Pancreas (tissue), 10 donors: ENCODE measurements at regions not wholly inside any gene's neighbourhood (a gene's known extent, or its start where the extent isn't known, plus 50 kb on each side); places are given as distances from the start of the nearest gene placed in this dataset.

Source experiments
- ATAC-seq, 4 donors: fragments of 200-7000 bp; cut with Tn5 transposase; one replicate each; pipeline versions ENCODE4 v1.8.0 to v1.9.1; 2020; ENCODE audit warnings: mild to moderate bottlenecking in 4 of 4, moderate library complexity in 4 of 4
- DNase-seq, 6 donors: peaks; one replicate each; pipeline ENCODE4 v3.0.0-alpha.2; 2020
- FAIRE-seq: peaks from 2 replicates; lab custom pipeline; 2012; peaks lifted over from hg19 to GRCh38; lab: Jason Lieb, UNC
- H3K27ac ChIP-seq, 4 donors: fragments of 200-600 bp; sonication (generic); 1 replicate in 3 of 4; 2 replicates in 1 of 4; pipeline versions ENCODE4 v1.5.0 to v1.8.0; 2020
- H3K27me3 ChIP-seq, 4 donors: fragments of 200-600 bp; one replicate each; pipeline ENCODE4 v1.8.0; 2021
- H3K36me3 ChIP-seq, 3 donors: fragments of 200-600 bp; sonication (generic) in 1 of 3; one replicate each; pipeline versions ENCODE4 v1.5.0 to v1.8.0; 2020 to 2021
- H3K4me1 ChIP-seq, 3 donors: fragments of 200-600 bp; one replicate each; pipeline ENCODE4 v1.8.0; 2021
- H3K4me3 ChIP-seq, 4 donors: fragments of 200-600 bp; sonication (generic) in 2 of 4; one replicate each; pipeline versions ENCODE4 v1.5.0 to v1.8.0; 2020 to 2021
- H3K9me3 ChIP-seq, 4 donors: fragments of 200-600 bp; one replicate each; pipeline ENCODE4 v1.8.0; 2021
- WGBS, 2 donors: extraction: QIAGEN DNeasy Blood & Tissue Kit; methylation state at CpG; one replicate each; pipeline ENCODE4 v1.1.7; 2013; 5-methylcytosine and 5-hydroxymethylcytosine counted together
- intact Hi-C, 3 donors: fragments of 100-400 bp; cut with DNase I; formaldehyde crosslinking; loops; one replicate each; pipeline versions ENCODE4 v1.11.1 to v1.14.2; 2022
- TF ChIP-seq, protein P1 (sequence below), 4 donors: fragments of 200-600 bp; sonication (generic) in 3 of 4; IDR thresholded peaks; one replicate each; pipeline versions ENCODE4 v1.5.0 to v1.8.0; 2021; ENCODE audit warnings: antibody characterized with exemption in 4 of 4
- donor health status: healthy with polysubstance abuse.
- donor health status: DM: no; HTN: no; CAD: no; lungs with moderate emphysema.
- donor health status: DM: no; HTN: no; CAD: no.
- donor health status: control.
- donor health status: control.
- donor health status: Bipolar disorder and iron deficiency.
- donor health status: DM: yes; HTN: yes; CAD: no.
- donor health status: DM: no; HTN: no; CAD: no.
- donor health status: DM: no; HTN: no; CAD: no.
- donor health status: DM: yes; HTN: yes; CAD: no.

DNA sequence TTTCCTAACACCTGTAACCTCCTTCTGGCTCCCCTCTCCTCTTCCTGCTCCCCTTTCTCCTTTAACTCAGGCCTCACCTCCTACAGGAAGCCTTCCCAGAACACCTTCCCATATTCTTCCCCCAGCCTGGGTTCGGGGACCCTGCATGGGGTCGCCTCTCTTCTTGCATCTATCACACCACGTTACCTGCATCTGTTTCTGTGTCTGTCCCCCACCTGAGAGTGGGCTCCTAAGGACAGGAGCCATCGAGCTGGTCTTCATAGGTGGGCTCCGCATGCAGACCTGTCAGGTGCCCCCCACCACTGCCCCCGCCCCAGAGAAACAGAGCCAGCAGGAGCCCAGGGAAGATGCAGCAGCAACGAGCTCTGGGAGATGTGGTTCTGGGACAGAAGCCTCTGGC, 123.2 kb upstream of the GLI2 start:
- Histone ChIP-seq H3K9me3 (no peaks in the 10 kb centered on the region), H3K4me1 (no peaks in the 10 kb centered on the region), H3K27ac (no peak overlapping the region), H3K36me3 (no peaks in the 10 kb centered on the region), H3K4me3 (no peak overlapping the region), H3K27me3 (no peaks in the 10 kb centered on the region)
- WGBS, 2 donors = 68 to 77% methylated on average over 7 of the region's 7 CpGs
- TF ChIP-seq, protein P1, sequence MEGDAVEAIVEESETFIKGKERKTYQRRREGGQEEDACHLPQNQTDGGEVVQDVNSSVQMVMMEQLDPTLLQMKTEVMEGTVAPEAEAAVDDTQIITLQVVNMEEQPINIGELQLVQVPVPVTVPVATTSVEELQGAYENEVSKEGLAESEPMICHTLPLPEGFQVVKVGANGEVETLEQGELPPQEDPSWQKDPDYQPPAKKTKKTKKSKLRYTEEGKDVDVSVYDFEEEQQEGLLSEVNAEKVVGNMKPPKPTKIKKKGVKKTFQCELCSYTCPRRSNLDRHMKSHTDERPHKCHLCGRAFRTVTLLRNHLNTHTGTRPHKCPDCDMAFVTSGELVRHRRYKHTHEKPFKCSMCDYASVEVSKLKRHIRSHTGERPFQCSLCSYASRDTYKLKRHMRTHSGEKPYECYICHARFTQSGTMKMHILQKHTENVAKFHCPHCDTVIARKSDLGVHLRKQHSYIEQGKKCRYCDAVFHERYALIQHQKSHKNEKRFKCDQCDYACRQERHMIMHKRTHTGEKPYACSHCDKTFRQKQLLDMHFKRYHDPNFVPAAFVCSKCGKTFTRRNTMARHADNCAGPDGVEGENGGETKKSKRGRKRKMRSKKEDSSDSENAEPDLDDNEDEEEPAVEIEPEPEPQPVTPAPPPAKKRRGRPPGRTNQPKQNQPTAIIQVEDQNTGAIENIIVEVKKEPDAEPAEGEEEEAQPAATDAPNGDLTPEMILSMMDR (IDR thresholded peaks at IDR 0.05) = no peak
- intact Hi-C loops = no loop called here
- FAIRE-seq (no peak), DNase-seq (no peak), ATAC-seq (no peak)

DNA sequence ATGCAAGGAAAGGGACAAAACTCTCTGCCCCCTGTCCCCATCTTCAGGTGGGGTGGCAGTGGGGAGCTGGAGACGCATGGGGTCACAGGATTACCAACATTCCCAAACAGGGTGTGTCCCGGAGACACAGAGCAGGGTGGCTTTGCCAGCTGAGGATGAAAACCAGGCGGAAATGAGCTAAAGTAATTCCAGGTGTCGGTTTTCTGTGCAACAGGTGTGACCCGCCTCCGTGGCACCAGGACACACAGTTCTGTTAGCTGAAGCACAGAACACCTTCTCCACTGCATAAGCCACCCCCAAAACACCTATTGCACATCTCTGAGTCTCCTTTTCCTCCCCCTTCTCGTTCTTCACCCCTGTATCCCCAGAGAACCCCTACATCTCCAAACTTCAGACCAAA, 122.7 kb upstream of the GLI2 start:
- intact Hi-C loops = no loop called here
- 58 to 78% methylated on average over 7 of the region's 7 CpGs for WGBS, 2 donors
- ATAC-seq (no peak), DNase-seq (no peak), FAIRE-seq (no peak)
- H3K4me3 ChIP-seq = no peak overlapping the region
- TF ChIP-seq, protein P1 (IDR thresholded peaks at IDR 0.05) = no peak
- H3K27me3 ChIP-seq = no peaks in the 10 kb centered on the region
- no peaks in the 10 kb centered on the region for H3K4me1 ChIP-seq
- no peak overlapping the region for H3K27ac ChIP-seq
- no peaks in the 10 kb centered on the region for H3K9me3 ChIP-seq
- H3K36me3 ChIP-seq = no peaks in the 10 kb centered on the region

DNA sequence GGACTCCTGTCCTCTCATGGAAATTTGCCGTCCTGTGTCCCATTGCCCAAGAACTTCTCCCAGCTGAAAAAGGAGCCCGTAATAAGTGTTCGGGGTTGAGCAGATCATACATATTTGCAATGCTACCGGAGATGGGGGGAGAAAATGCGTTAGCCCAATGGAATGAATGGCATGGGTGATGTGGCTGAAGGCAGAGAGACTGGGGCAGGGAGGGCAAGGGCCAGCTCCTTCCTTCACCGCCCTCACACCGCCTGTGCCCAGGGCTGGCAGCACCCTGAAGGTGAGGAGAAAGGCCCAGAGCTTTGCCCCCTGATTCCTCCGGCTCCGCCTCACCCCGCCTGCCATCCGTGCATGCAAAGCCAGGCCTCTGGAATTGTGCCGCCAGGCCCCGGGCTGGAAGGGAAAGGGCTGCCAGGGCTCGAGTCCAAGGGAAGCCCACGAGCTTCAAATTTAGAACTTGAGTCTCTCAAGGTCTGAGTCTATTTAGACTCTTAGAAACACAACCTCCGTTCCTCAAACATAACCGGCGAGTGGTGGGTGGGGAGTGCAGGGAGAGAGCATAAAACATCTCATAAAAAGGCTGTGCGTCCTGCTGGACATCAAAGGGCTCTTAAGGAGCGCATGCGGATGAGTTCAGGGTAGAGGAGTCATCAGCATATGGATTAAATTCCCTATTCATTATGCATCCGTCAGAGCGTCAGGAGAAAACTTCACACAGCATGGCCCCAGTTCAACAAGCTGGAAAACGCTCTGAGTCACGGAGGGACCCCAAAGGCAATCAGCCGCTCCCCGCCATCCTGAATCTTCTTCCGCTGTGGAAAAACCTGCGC, 121.7 kb upstream of the GLI2 start:
- H3K27me3 ChIP-seq = no peaks in the 10 kb centered on the region
- ATAC-seq (no peak), DNase-seq (no peak), FAIRE-seq (no peak)
- no peak overlapping the region for H3K4me3 ChIP-seq
- H3K36me3 ChIP-seq = no peaks in the 10 kb centered on the region
- H3K4me1 ChIP-seq = no peaks in the 10 kb centered on the region
- intact Hi-C loops = no loop called here
- WGBS, 2 donors = 79 to 80% methylated on average over 29 of the region's 29 CpGs
- no peaks in the 10 kb centered on the region for H3K9me3 ChIP-seq
- H3K27ac ChIP-seq = no peak overlapping the region
- TF ChIP-seq, protein P1 (IDR thresholded peaks at IDR 0.05) = no peak

DNA sequence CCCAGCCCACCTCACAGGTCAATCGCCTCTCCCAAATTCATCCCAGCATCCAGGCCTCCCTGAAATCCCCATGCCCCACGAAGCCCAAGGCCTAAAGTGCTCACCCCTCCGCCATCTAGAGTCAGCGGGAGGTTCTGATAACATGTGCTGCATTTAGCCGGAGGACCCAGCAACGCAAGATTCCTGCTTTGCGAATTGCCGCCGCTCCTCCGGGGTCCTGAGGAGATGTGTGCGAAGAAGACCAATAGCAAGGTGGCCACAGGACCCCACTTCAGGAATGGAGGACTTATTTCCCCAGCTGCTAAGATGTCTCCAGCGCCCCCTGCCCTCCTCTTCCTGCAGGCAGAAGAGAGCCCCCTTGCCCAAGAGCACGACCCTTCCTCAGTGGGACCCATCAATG, 120.8 kb upstream of the GLI2 start:
- Histone ChIP-seq H3K36me3 (no peaks in the 10 kb centered on the region), H3K27me3 (no peaks in the 10 kb centered on the region), H3K4me3 (no peak overlapping the region), H3K4me1 (no peaks in the 10 kb centered on the region), H3K27ac (no peak overlapping the region), H3K9me3 (no peaks in the 10 kb centered on the region)
- TF ChIP-seq, protein P1 (IDR thresholded peaks at IDR 0.05) = no peak
- 87 to 91% methylated on average over 13 of the region's 13 CpGs for WGBS, 2 donors
- intact Hi-C loops = no loop called here
- no peak for ATAC-seq
- no peak for DNase-seq
- FAIRE-seq = no peak

DNA sequence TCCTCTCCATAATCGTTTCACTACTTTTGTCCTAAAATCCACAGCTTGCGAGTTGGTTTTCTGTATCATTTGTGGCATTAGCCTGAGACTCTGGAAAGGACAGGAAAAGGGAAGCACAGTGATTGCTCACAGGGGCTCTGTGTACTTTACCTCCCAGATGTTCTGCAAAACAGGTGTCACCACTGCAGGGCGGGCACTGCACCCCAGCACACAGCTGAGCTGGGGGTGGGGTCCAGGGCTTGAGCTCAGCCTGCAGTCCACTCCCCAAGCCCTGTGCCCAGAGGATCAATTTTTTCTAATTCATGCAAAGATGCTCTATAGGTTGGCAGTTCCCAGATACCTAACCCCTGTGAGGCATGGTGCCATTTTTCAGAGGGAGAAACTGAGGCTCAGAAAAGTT, 119.4 kb upstream of the GLI2 start:
- intact Hi-C loops = no loop called here
- H3K4me3 ChIP-seq = no peak overlapping the region
- ATAC-seq (no peak), DNase-seq (no peak), FAIRE-seq (no peak)
- WGBS, 2 donors = 76 to 81% methylated on average over 3 of the region's 3 CpGs
- H3K36me3 ChIP-seq = no peaks in the 10 kb centered on the region
- H3K27ac ChIP-seq = no peak overlapping the region
- TF ChIP-seq, protein P1 (IDR thresholded peaks at IDR 0.05) = no peak
- no peaks in the 10 kb centered on the region for H3K9me3 ChIP-seq
- no peaks in the 10 kb centered on the region for H3K27me3 ChIP-seq
- no peaks in the 10 kb centered on the region for H3K4me1 ChIP-seq
